HepG2 (cell line): ENCODE measurements at regions not wholly inside any gene's neighbourhood (a gene's known extent, or its start where the extent isn't known, plus 50 kb on each side); places are given as distances from the start of the nearest gene placed in this dataset.

Experiments
- ATAC-seq: fragments of 200-7000 bp; cut with Tn5 transposase; 3 replicates; pipeline ENCODE4 v1.9.1; 2020; ENCODE audit warnings: mild to moderate bottlenecking, moderate library complexity
- BruUV-seq: library from RNA; stranded (reverse); fragments of 400-500 nt; replicated peaks from 2 replicates; lab custom pipeline; 2021; lab: Mats Ljungman, UMichigan
- CTCF ChIA-PET: fragments of 300-600 bp; formaldehyde crosslinking; extraction: SDS; loops from one replicate; lab custom pipeline; 2021; ENCODE audit warnings: low total read pairs, inconsistent platforms, low intra/inter-chr PET ratio; lab: Yijun Ruan, JAX
- POLR2A ChIA-PET: fragments of 350-600 bp; sonication (Branson Sonifier 250); formaldehyde crosslinking; loops from one replicate; lab custom pipeline; 2020; ENCODE audit warnings: antibody characterized with exemption, inconsistent platforms; lab: Yijun Ruan, JAX
- DNase-seq: peaks from one replicate; pipeline ENCODE4 v3.0.0-alpha.2; 2015; ENCODE audit warnings: low spot score
- FAIRE-seq: peaks from 3 replicates; lab custom pipeline; 2011; peaks lifted over from hg19 to GRCh38; lab: Jason Lieb, UNC
- H2AFZ ChIP-seq: one replicate; pipeline ENCODE4 v1.6.1; 2011; ENCODE audit warnings: low read length, inconsistent platforms
- H3K27ac ChIP-seq: fragments of 300-600 bp; 3 replicates; pipeline ENCODE4 v1.8.0; 2011; ENCODE audit warnings: mixed run types, mild to moderate bottlenecking, mixed read lengths, low read length, inconsistent platforms; ENCODE audit not compliant: insufficient read depth; ENCODE audit errors: extremely low read length
- H3K27me3 ChIP-seq, 2 experiments: fragments of 200-600 bp in 1 of 2; 2 replicates in 1 of 2; 3 replicates in 1 of 2; pipeline versions ENCODE4 v1.6.0 to v1.8.0; 2011; ENCODE audit warnings: low read length in 2 of 2, mild to moderate bottlenecking in 2 of 2, moderate library complexity in 2 of 2, inconsistent platforms in 1 of 2; ENCODE audit not compliant: insufficient read depth in 2 of 2, control insufficient read depth in 1 of 2
- H3K36me3 ChIP-seq, 2 experiments: fragments of 200-600 bp in 1 of 2; replicated peaks in 1 of 2; 2 replicates in 1 of 2; 3 replicates in 1 of 2; pipeline versions ENCODE4 v1.5.1 to v1.8.0; 2011; ENCODE audit warnings: low read length in 2 of 2, inconsistent platforms in 1 of 2; ENCODE audit not compliant: insufficient read depth in 2 of 2, control insufficient read depth in 1 of 2
- H3K4me1 ChIP-seq: 2 replicates; pipeline ENCODE4 v1.5.1; 2012; ENCODE audit warnings: low read length, inconsistent platforms; ENCODE audit not compliant: insufficient read depth
- H3K4me2 ChIP-seq: 2 replicates; pipeline ENCODE4 v1.6.0; 2011; ENCODE audit warnings: low read depth, low read length, inconsistent platforms
- H3K4me3 ChIP-seq, 3 experiments: fragments of 200-600 bp in 1 of 3; sonication (generic), shearing (Covaris generic) in 1 of 3; replicated peaks in 1 of 3; 2 replicates each; pipeline ENCODE4 v1.5.1; 2011 to 2016; ENCODE audit warnings: low read length in 3 of 3, inconsistent platforms in 2 of 3, low read depth in 2 of 3, mild to moderate bottlenecking in 2 of 3, control low read depth in 1 of 3, mixed read lengths in 1 of 3; ENCODE audit not compliant: insufficient read depth in 1 of 3
- H3K79me2 ChIP-seq: one replicate; pipeline ENCODE4 v1.6.1; 2011; ENCODE audit warnings: low read length, inconsistent platforms; ENCODE audit not compliant: insufficient read depth
- H3K9ac ChIP-seq: 2 replicates; pipeline ENCODE4 v1.6.0; 2011; ENCODE audit warnings: mild to moderate bottlenecking, low read depth, low read length, inconsistent platforms; ENCODE audit not compliant: insufficient read depth
- H3K9me3 ChIP-seq: 2 replicates; pipeline ENCODE4 v1.5.1; 2012; ENCODE audit warnings: mild to moderate bottlenecking, low read length
- H4K20me1 ChIP-seq: 2 replicates; pipeline ENCODE4 v1.6.0; 2011; ENCODE audit warnings: inconsistent platforms, mild to moderate bottlenecking, low read length, moderate library complexity; ENCODE audit not compliant: insufficient read depth
- FOSL1 ChIP-seq: sonication (generic); formaldehyde crosslinking; IDR thresholded peaks from 2 replicates; pipeline ENCODE4 v1.9.0; 2021; ENCODE audit warnings: missing genetic modification reagents, borderline replicate concordance
- IRF2 ChIP-seq: IDR thresholded peaks from 2 replicates; pipeline ENCODE4 v1.6.1; 2018; ENCODE audit warnings: missing genetic modification reagents, missing compliant biosample characterization
- MED1 ChIP-seq: sonication (generic); formaldehyde crosslinking; IDR thresholded peaks from 2 replicates; pipeline ENCODE4 v1.4.0; 2020; ENCODE audit warnings: missing genetic modification reagents
- NCOR1 ChIP-seq: fragments of 200-600 bp; sonication (generic); IDR thresholded peaks from 2 replicates; pipeline ENCODE4 v1.7.0; 2017; ENCODE audit warnings: antibody characterized with exemption, low read length, borderline replicate concordance
- TOPORS ChIP-seq: sonication (generic); formaldehyde crosslinking; IDR thresholded peaks from 2 replicates; pipeline ENCODE4 v1.8.0; 2023; ENCODE audit warnings: mild to moderate bottlenecking, missing genetic modification reagents
- ZNF777 ChIP-seq: sonication (generic); formaldehyde crosslinking; IDR thresholded peaks from 2 replicates; pipeline ENCODE4 v1.4.0; 2020; ENCODE audit warnings: missing genetic modification reagents
- WGBS: methylation state at CpG from one replicate; pipeline ENCODE4 v1.1.6; 2017; ENCODE audit warnings: low lambda C conversion rate; 5-methylcytosine and 5-hydroxymethylcytosine counted together
- in situ Hi-C: cut with HindIII; loops from 2 replicates; pipeline ENCODE4 v1.10.0; 2017; ENCODE audit warnings: low pct_unique_long_range_greater_than_20kb; ENCODE audit not compliant: extremely low pct_ligation_motif_present
- intact Hi-C: fragments of 100-400 bp; cut with micrococcal nuclease; formaldehyde crosslinking; loops from one replicate; pipeline ENCODE4 v1.10.0; 2022; ENCODE audit not compliant: unreplicated experiment
- TF ChIP-seq, protein P1 (sequence below): sonication (generic); formaldehyde crosslinking; conservative IDR thresholded peaks from 2 replicates; pipeline ENCODE4 v1.4.0; 2020; ENCODE audit warnings: missing genetic modification reagents
- TF ChIP-seq, protein P2 (sequence below): sonication (generic); formaldehyde crosslinking; IDR thresholded peaks from 2 replicates; pipeline ENCODE4 v1.5.0; 2020; ENCODE audit warnings: missing genetic modification reagents, mild to moderate bottlenecking, borderline replicate concordance
- TF ChIP-seq, protein P3 (sequence below): sonication (generic); formaldehyde crosslinking; IDR thresholded peaks from 2 replicates; pipeline ENCODE4 v1.5.0; 2020; ENCODE audit warnings: missing genetic modification reagents
- TF ChIP-seq, protein P4 (sequence below): sonication (generic); formaldehyde crosslinking; IDR thresholded peaks from 2 replicates; pipeline ENCODE4 v1.5.0; 2020; ENCODE audit warnings: mild to moderate bottlenecking, missing genetic modification reagents, borderline replicate concordance
- TF ChIP-seq, protein P5 (sequence below): sonication (generic); formaldehyde crosslinking; IDR thresholded peaks from 2 replicates; pipeline ENCODE4 v1.8.0; 2023; ENCODE audit warnings: mild to moderate bottlenecking, missing genetic modification reagents
- TF ChIP-seq, protein P6 (sequence below): sonication (generic); formaldehyde crosslinking; IDR thresholded peaks from 2 replicates; pipeline ENCODE4 v1.5.1; 2020; ENCODE audit warnings: mild to moderate bottlenecking, moderate library complexity, missing genetic modification reagents

- no peak overlapping the region for H3K4me2 ChIP-seq
- no peaks in the 10 kb centered on the region for H3K36me3 ChIP-seq
- intact Hi-C loops (no loop called here), in situ Hi-C loops (no loop called here)
- WGBS = 8% methylated on average over 17 of the region's 17 CpGs
- H3K27me3 ChIP-seq = peaks cover 8 to 77% of the 10 kb centered on the region in 2 experiments
- no TSS peak for BruUV-seq
- ChIA-PET POLR2A (no interaction called here), CTCF (no interaction called here)
- no peaks in the 10 kb centered on the region for H3K9me3 ChIP-seq
- no peak for ATAC-seq
- DNase-seq = no peak
- H3K4me3 ChIP-seq = no peak overlapping the region
- H2AFZ ChIP-seq = no peak overlapping the region
- H4K20me1 ChIP-seq = no peaks in the 10 kb centered on the region
- H3K27ac ChIP-seq = no peak overlapping the region
- H3K9ac ChIP-seq = no peak overlapping the region
- H3K79me2 ChIP-seq = no peaks in the 10 kb centered on the region
- H3K4me1 ChIP-seq = no peaks in the 10 kb centered on the region
- no peak for FAIRE-seq
- TF ChIP-seq FOSL1 = no peak
- TF ChIP-seq, protein P1, sequence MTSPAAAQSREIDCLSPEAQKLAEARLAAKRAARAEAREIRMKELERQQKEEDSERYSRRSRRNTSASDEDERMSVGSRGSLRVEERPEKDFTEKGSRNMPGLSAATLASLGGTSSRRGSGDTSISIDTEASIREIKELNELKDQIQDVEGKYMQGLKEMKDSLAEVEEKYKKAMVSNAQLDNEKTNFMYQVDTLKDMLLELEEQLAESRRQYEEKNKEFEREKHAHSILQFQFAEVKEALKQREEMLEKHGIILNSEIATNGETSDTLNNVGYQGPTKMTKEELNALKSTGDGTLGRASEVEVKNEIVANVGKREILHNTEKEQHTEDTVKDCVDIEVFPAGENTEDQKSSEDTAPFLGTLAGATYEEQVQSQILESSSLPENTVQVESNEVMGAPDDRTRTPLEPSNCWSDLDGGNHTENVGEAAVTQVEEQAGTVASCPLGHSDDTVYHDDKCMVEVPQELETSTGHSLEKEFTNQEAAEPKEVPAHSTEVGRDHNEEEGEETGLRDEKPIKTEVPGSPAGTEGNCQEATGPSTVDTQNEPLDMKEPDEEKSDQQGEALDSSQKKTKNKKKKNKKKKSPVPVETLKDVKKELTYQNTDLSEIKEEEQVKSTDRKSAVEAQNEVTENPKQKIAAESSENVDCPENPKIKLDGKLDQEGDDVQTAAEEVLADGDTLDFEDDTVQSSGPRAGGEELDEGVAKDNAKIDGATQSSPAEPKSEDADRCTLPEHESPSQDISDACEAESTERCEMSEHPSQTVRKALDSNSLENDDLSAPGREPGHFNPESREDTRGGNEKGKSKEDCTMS = no peak
- TF ChIP-seq ZNF777 (CRISPR knock-in tag) = no peak
- TF ChIP-seq MED1 (CRISPR knock-in tag) = no peak
- TF ChIP-seq, protein P2, sequence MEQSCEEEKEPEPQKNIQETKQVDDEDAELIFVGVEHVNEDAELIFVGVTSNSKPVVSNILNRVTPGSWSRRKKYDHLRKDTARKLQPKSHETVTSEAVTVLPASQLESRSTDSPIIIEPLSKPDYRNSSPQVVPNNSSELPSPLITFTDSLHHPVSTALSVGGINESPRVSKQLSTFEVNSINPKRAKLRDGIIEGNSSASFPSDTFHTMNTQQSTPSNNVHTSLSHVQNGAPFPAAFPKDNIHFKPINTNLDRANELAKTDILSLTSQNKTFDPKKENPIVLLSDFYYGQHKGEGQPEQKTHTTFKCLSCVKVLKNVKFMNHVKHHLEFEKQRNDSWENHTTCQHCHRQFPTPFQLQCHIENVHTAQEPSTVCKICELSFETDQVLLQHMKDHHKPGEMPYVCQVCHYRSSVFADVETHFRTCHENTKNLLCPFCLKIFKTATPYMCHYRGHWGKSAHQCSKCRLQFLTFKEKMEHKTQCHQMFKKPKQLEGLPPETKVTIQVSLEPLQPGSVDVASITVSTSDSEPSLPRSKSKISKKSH (CRISPR knock-in tag) = no peak
- TF ChIP-seq, protein P3, sequence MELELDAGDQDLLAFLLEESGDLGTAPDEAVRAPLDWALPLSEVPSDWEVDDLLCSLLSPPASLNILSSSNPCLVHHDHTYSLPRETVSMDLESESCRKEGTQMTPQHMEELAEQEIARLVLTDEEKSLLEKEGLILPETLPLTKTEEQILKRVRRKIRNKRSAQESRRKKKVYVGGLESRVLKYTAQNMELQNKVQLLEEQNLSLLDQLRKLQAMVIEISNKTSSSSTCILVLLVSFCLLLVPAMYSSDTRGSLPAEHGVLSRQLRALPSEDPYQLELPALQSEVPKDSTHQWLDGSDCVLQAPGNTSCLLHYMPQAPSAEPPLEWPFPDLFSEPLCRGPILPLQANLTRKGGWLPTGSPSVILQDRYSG = no peak
- TF ChIP-seq, protein P4, sequence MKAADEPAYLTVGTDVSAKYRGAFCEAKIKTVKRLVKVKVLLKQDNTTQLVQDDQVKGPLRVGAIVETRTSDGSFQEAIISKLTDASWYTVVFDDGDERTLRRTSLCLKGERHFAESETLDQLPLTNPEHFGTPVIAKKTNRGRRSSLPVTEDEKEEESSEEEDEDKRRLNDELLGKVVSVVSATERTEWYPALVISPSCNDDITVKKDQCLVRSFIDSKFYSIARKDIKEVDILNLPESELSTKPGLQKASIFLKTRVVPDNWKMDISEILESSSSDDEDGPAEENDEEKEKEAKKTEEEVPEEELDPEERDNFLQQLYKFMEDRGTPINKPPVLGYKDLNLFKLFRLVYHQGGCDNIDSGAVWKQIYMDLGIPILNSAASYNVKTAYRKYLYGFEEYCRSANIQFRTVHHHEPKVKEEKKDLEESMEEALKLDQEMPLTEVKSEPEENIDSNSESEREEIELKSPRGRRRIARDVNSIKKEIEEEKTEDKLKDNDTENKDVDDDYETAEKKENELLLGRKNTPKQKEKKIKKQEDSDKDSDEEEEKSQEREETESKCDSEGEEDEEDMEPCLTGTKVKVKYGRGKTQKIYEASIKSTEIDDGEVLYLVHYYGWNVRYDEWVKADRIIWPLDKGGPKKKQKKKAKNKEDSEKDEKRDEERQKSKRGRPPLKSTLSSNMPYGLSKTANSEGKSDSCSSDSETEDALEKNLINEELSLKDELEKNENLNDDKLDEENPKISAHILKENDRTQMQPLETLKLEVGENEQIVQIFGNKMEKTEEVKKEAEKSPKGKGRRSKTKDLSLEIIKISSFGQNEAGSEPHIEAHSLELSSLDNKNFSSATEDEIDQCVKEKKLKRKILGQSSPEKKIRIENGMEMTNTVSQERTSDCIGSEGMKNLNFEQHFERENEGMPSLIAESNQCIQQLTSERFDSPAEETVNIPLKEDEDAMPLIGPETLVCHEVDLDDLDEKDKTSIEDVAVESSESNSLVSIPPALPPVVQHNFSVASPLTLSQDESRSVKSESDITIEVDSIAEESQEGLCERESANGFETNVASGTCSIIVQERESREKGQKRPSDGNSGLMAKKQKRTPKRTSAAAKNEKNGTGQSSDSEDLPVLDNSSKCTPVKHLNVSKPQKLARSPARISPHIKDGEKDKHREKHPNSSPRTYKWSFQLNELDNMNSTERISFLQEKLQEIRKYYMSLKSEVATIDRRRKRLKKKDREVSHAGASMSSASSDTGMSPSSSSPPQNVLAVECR (CRISPR knock-in tag) = no peak
- TF ChIP-seq TOPORS = no peak
- TF ChIP-seq, protein P5, sequence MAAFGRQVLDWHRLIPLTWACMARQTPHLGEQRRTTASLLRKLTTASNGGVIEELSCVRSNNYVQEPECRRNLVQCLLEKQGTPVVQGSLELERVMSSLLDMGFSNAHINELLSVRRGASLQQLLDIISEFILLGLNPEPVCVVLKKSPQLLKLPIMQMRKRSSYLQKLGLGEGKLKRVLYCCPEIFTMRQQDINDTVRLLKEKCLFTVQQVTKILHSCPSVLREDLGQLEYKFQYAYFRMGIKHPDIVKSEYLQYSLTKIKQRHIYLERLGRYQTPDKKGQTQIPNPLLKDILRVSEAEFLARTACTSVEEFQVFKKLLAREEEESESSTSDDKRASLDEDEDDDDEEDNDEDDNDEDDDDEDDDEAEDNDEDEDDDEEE = no peak
- TF ChIP-seq, protein P6, sequence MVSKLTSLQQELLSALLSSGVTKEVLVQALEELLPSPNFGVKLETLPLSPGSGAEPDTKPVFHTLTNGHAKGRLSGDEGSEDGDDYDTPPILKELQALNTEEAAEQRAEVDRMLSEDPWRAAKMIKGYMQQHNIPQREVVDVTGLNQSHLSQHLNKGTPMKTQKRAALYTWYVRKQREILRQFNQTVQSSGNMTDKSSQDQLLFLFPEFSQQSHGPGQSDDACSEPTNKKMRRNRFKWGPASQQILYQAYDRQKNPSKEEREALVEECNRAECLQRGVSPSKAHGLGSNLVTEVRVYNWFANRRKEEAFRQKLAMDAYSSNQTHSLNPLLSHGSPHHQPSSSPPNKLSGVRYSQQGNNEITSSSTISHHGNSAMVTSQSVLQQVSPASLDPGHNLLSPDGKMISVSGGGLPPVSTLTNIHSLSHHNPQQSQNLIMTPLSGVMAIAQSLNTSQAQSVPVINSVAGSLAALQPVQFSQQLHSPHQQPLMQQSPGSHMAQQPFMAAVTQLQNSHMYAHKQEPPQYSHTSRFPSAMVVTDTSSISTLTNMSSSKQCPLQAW (CRISPR knock-in tag) = no peak
- TF ChIP-seq IRF2 (CRISPR knock-in tag) = no peak
- TF ChIP-seq NCOR1 = no peak
Measured at GRCh38 chr20:58160451-58161061, 67.9 kb downstream of the ANKRD60 start.
